ENCODE measurements at regions not wholly inside any gene's neighbourhood (a gene's known extent, or its start where the extent isn't known, plus 50 kb on each side); places are given as distances from the start of the nearest gene placed in this dataset.
A peak's percentile ranks its signal among the peaks of the same experiment; 100 is the strongest.
"Not testable (repeated sequence)": the region's sequence is repeated elsewhere in the genome, so short reads cannot be mapped to it uniquely, and the experiment has no call there.

DNA sequence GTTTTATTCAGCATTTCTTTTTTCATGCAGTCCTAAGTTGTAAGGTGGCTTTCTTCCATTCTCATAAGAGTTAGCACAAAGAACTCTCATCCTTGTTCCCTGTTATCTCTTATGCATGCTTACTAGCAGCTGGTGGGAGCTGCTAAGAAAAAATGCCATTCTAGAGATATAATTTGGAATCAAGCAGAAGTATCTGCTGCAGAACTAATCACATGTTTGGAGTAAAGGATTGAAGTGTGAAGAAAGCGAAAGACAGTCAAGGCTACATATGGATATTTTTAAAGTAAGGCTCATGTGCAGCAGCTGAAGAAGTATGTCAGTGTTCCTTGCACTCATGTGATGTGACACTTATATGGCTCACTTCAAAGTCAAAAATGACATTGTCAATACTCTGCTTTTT lies 116.2 kb upstream of the PCED1B start:
- CTCF ChIA-PET, result no interaction called here
- Histone ChIP-seq H3K27me3 (ENCODE audit: control insufficient read depth, insufficient read depth, low read length) (no peaks in the 10 kb centered on the region), H3K9me3 (ENCODE audit: control insufficient read depth, insufficient read depth, low read length) (no peaks in the 10 kb centered on the region), H3K27ac (ENCODE audit: low read depth, low read length) (no peak overlapping the region), H3K4me3 (ENCODE audit: low read depth, low read length) (no peak overlapping the region)
- DNase-seq (ENCODE audit: low read depth, low spot score), result no peak
- TF ChIP-seq CTCF (IDR thresholded peaks at IDR 0.05; ENCODE audit: low read depth, low read length), result no peak
- POLR2A ChIA-PET, result no interaction called here

DNA sequence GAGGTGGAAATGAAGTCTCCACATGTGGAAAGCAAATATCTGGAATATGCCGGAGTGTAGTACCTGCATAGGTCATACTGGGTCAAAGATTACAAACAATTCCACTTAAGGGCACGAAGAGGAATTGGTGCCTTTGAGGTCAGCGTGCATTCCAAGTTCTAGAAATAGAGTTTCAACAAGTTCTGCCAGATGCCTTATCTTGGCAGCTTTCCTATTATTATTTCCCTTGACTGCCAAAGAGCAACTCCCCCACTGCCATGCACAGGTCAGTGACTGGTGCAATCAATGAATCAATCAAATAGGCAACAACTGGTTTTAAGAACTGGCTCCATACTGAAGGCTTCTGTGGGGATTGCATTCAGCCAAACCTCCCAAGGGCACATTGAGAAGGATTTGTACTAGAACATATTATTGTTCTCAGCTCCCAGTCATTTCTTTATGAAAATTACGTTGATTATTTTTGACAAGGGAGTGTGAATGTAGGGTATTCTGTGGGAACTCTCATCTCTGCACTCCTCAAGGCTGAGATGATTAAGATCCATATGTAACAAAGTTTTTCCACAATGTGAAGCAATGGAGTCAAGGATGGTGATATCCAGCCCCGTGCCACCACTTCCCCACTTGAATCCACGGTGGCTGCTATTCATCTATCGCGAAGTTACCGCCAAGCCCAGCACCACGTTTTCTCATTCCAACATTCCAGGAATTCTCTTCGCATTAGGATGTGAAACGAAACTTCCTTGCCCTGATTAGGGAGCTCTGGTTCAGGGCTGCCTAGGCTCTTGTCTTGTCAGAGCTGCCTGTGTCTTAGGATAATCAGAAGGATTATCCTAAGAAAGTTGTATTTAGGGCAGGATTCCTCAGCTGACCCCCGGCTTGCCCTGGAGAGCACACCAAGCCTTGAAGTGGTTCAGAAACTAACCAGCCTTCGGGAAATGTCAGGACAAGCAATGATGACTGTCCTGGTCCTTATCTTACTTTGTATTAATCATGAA lies 115.1 kb upstream of the PCED1B start:
- no peak for TF ChIP-seq CTCF (IDR thresholded peaks at IDR 0.05; ENCODE audit: low read depth, low read length)
- peak; percentile 23 for DNase-seq (ENCODE audit: low read depth, low spot score)
- POLR2A ChIA-PET, result interaction anchor here (0.6 kb wide), 1 partner anchor 591 kb away, joined by 3 read pairs; no protein-coding TSS in a partner anchor
- Histone ChIP-seq H3K27me3 (ENCODE audit: control insufficient read depth, insufficient read depth, low read length) (no peaks in the 10 kb centered on the region), H3K27ac (ENCODE audit: low read depth, low read length) (peak overlapping the region; percentile 33), H3K9me3 (ENCODE audit: control insufficient read depth, insufficient read depth, low read length) (no peaks in the 10 kb centered on the region), H3K4me3 (ENCODE audit: low read depth, low read length) (peak overlapping the region; percentile 1; the same call in 1 of the 2 replicates)
- CTCF ChIA-PET, result interaction anchor here (1.0 to 2.5 kb wide), 2 partner anchors 20 to 839 kb away, joined by 6 to 8 read pairs; no protein-coding TSS in a partner anchor

GRCh38 chr12:46965137-46965536 lies 114.3 kb upstream of the PCED1B start:
- Histone ChIP-seq H3K4me3 (ENCODE audit: low read depth, low read length) (no peak overlapping the region), H3K27me3 (ENCODE audit: control insufficient read depth, insufficient read depth, low read length) (no peaks in the 10 kb centered on the region), H3K9me3 (ENCODE audit: control insufficient read depth, insufficient read depth, low read length) (no peaks in the 10 kb centered on the region), H3K27ac (ENCODE audit: low read depth, low read length) (no peak overlapping the region)
- ChIA-PET CTCF (interaction anchor here (1.0 to 2.5 kb wide), 2 partner anchors 19 to 840 kb away, joined by 6 to 8 read pairs; no protein-coding TSS in a partner anchor), POLR2A (no interaction called here)
- no peak for TF ChIP-seq CTCF (IDR thresholded peaks at IDR 0.05; ENCODE audit: low read depth, low read length)
- no peak for DNase-seq (ENCODE audit: low read depth, low spot score)

DNA sequence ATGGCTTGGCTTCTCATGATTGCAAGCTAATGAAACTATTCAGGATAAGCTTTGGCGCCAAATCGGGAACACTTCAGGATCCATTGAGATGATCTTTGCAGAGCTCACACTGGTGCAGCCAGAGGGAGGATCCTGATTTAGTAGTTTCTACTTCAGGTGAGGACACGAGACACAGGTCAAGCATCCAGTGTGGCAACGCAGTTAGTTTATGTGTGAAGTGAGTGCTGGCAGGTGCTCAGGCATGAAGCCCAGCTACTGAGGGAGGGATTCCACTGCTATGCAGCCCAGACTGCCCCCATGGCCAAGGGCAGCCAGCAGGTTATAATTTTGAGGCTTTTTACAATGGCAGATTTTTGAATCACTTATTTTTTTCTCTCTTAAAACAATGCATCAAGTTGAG lies 113.5 kb upstream of the PCED1B start:
- Histone ChIP-seq H3K27ac (ENCODE audit: low read depth, low read length) (no peak overlapping the region), H3K9me3 (ENCODE audit: control insufficient read depth, insufficient read depth, low read length) (no peaks in the 10 kb centered on the region), H3K27me3 (ENCODE audit: control insufficient read depth, insufficient read depth, low read length) (no peaks in the 10 kb centered on the region), H3K4me3 (ENCODE audit: low read depth, low read length) (no peak overlapping the region)
- DNase-seq (ENCODE audit: low read depth, low spot score), result no peak
- POLR2A ChIA-PET, result no interaction called here
- CTCF ChIA-PET, result interaction anchor here (0.7 to 2.5 kb wide), 2 partner anchors 18 to 56 kb away, joined by 3 to 8 read pairs; no protein-coding TSS in a partner anchor
- TF ChIP-seq CTCF (IDR thresholded peaks at IDR 0.05; ENCODE audit: low read depth, low read length), result no peak

GRCh38 chr12:46970636-46971035 lies 108.8 kb upstream of the PCED1B start:
- H3K27ac ChIP-seq (ENCODE audit: low read depth, low read length), result no peak overlapping the region
- DNase-seq (ENCODE audit: low read depth, low spot score), result no peak
- no peaks in the 10 kb centered on the region for H3K27me3 ChIP-seq (ENCODE audit: control insufficient read depth, insufficient read depth, low read length)
- CTCF ChIA-PET, result no interaction called here
- H3K4me3 ChIP-seq (ENCODE audit: low read depth, low read length), result no peak overlapping the region
- POLR2A ChIA-PET, result no interaction called here
- no peak for TF ChIP-seq CTCF (IDR thresholded peaks at IDR 0.05; ENCODE audit: low read depth, low read length)
- no peaks in the 10 kb centered on the region for H3K9me3 ChIP-seq (ENCODE audit: control insufficient read depth, insufficient read depth, low read length)

- DNase-seq (ENCODE audit: low read depth, low spot score); H3K4me3 ChIP-seq (ENCODE audit: low read depth, low read length); H3K27me3 ChIP-seq (ENCODE audit: control insufficient read depth, insufficient read depth, low read length); H3K9me3 ChIP-seq (ENCODE audit: control insufficient read depth, insufficient read depth, low read length); POLR2A ChIA-PET; H3K27ac ChIP-seq (ENCODE audit: low read depth, low read length): not testable (repeated sequence)
- CTCF ChIA-PET, result interaction anchor here (1.0 to 1.6 kb wide), 2 partner anchors 10 to 11 kb away, joined by 4 to 5 read pairs; no protein-coding TSS in a partner anchor
These were observed 105.5 kb upstream of the PCED1B start for GRCh38 chr12:46973937-46974336.
